ENCODE measurements at regions not wholly inside any gene's neighbourhood (a gene's known extent, or its start where the extent isn't known, plus 50 kb on each side); places are given as distances from the start of the nearest gene placed in this dataset.

GRCh38 chr6:66396145-66396544, 689.1 kb upstream of the EYS start:
- no peaks in the 10 kb centered on the region for H3K4me1 ChIP-seq (ENCODE audit: insufficient read depth, low read length, poor library complexity, severe bottlenecking)
- intact Hi-C loops (cut with micrococcal nuclease; ENCODE audit: unreplicated experiment): no loop called here
- H3K4me3 ChIP-seq (ENCODE audit: low read depth, low read length, poor library complexity, severe bottlenecking): no peak overlapping the region
- ChIA-PET POLR2A (ENCODE audit: low non-redundant PET) (no interaction called here), CTCF (no interaction called here)
- H3K9me3 ChIP-seq (ENCODE audit: low read depth, low read length, poor library complexity, severe bottlenecking): no peaks in the 10 kb centered on the region
- H3K36me3 ChIP-seq (ENCODE audit: insufficient read depth, low read length, poor library complexity, severe bottlenecking): no peaks in the 10 kb centered on the region
- BruUV-seq (replicated peaks): no TSS peak
- DNase-seq (ENCODE audit: low spot score): no peak
- TF ChIP-seq CTCF (conservative IDR thresholded peaks at IDR 0.05; ENCODE audit: low read depth, low read length) (no peak), EZH2 (IDR thresholded peaks at IDR 0.05; ENCODE audit: borderline replicate concordance, low read depth, low read length, poor library complexity, severe bottlenecking) (no peak)
- H3K27me3 ChIP-seq (replicated peaks; ENCODE audit: insufficient read depth, low read depth, low read length, poor library complexity): no peaks in the 10 kb centered on the region
- H3K27ac ChIP-seq (ENCODE audit: low read depth, low read length, poor library complexity, severe bottlenecking): no peak overlapping the region

- BruUV-seq (replicated peaks): no TSS peak
- TF ChIP-seq CTCF (conservative IDR thresholded peaks at IDR 0.05; ENCODE audit: low read depth, low read length) (no peak), EZH2 (IDR thresholded peaks at IDR 0.05; ENCODE audit: borderline replicate concordance, low read depth, low read length, poor library complexity, severe bottlenecking) (no peak)
- Histone ChIP-seq H3K4me3 (ENCODE audit: low read depth, low read length, poor library complexity, severe bottlenecking) (no peak overlapping the region), H3K27me3 (replicated peaks; ENCODE audit: insufficient read depth, low read depth, low read length, poor library complexity) (no peaks in the 10 kb centered on the region), H3K27ac (ENCODE audit: low read depth, low read length, poor library complexity, severe bottlenecking) (no peak overlapping the region), H3K9me3 (ENCODE audit: low read depth, low read length, poor library complexity, severe bottlenecking) (no peaks in the 10 kb centered on the region), H3K36me3 (ENCODE audit: insufficient read depth, low read length, poor library complexity, severe bottlenecking) (no peaks in the 10 kb centered on the region), H3K4me1 (ENCODE audit: insufficient read depth, low read length, poor library complexity, severe bottlenecking) (no peaks in the 10 kb centered on the region)
- ChIA-PET POLR2A (ENCODE audit: low non-redundant PET) (no interaction called here), CTCF (no interaction called here)
- DNase-seq (ENCODE audit: low spot score): no peak
- intact Hi-C loops (cut with micrococcal nuclease; ENCODE audit: unreplicated experiment): no loop called here
These were observed 683.4 kb upstream of the EYS start for GRCh38 chr6:66390393-66390792.

GRCh38 chr6:66376001-66376400, 669.0 kb upstream of the EYS start:
- Histone ChIP-seq H3K4me1 (ENCODE audit: insufficient read depth, low read length, poor library complexity, severe bottlenecking) (no peaks in the 10 kb centered on the region), H3K4me3 (ENCODE audit: low read depth, low read length, poor library complexity, severe bottlenecking) (no peak overlapping the region), H3K9me3 (ENCODE audit: low read depth, low read length, poor library complexity, severe bottlenecking) (no peaks in the 10 kb centered on the region), H3K36me3 (ENCODE audit: insufficient read depth, low read length, poor library complexity, severe bottlenecking) (no peaks in the 10 kb centered on the region), H3K27ac (ENCODE audit: low read depth, low read length, poor library complexity, severe bottlenecking) (no peak overlapping the region), H3K27me3 (replicated peaks; ENCODE audit: insufficient read depth, low read depth, low read length, poor library complexity) (no peaks in the 10 kb centered on the region)
- TF ChIP-seq CTCF (conservative IDR thresholded peaks at IDR 0.05; ENCODE audit: low read depth, low read length): no peak
- no peak for TF ChIP-seq EZH2 (IDR thresholded peaks at IDR 0.05; ENCODE audit: borderline replicate concordance, low read depth, low read length, poor library complexity, severe bottlenecking)
- no TSS peak for BruUV-seq (replicated peaks)
- ChIA-PET CTCF (no interaction called here), POLR2A (ENCODE audit: low non-redundant PET) (no interaction called here)
- DNase-seq (ENCODE audit: low spot score): no peak
- intact Hi-C loops (cut with micrococcal nuclease; ENCODE audit: unreplicated experiment): no loop called here

All from A673 (cell line).